Neuronal stem cell (in vitro differentiated cells): ENCODE measurements at regions not wholly inside any gene's neighbourhood (a gene's known extent, or its start where the extent isn't known, plus 50 kb on each side); places are given as distances from the start of the nearest gene placed in this dataset.
"Not testable (repeated sequence)": the region's sequence is repeated elsewhere in the genome, so short reads cannot be mapped to it uniquely, and the experiment has no call there.

ENCODE experiments used
- DNase-seq: peaks from one replicate; pipeline ENCODE4 v3.0.0-alpha.2; 2013; ENCODE audit warnings: low spot score
- H2AFZ ChIP-seq: one replicate; pipeline ENCODE4 v1.6.1; 2013; ENCODE audit warnings: mild to moderate bottlenecking, low read length, inconsistent platforms
- H2AK5ac ChIP-seq: 2 replicates; pipeline ENCODE4 v1.6.1; 2013; ENCODE audit warnings: low read depth, mild to moderate bottlenecking, inconsistent platforms, low read length, moderate library complexity, mixed read lengths
- H2BK120ac ChIP-seq: 2 replicates; pipeline ENCODE4 v1.6.1; 2013; ENCODE audit warnings: low read depth, mild to moderate bottlenecking, inconsistent platforms, low read length, moderate library complexity, mixed read lengths
- H2BK12ac ChIP-seq: one replicate; pipeline ENCODE4 v1.6.1; 2013; ENCODE audit warnings: low read length, inconsistent platforms
- H2BK15ac ChIP-seq: 2 replicates; pipeline ENCODE4 v1.6.1; 2013; ENCODE audit warnings: mild to moderate bottlenecking, low read length, inconsistent platforms, mixed read lengths
- H2BK5ac ChIP-seq: one replicate; pipeline ENCODE4 v1.6.1; 2013; ENCODE audit warnings: inconsistent platforms, mild to moderate bottlenecking, low read length, moderate library complexity
- H3K14ac ChIP-seq: one replicate; pipeline ENCODE4 v1.6.1; 2013; ENCODE audit warnings: low read length, inconsistent platforms
- H3K18ac ChIP-seq: 2 replicates; pipeline ENCODE4 v1.6.1; 2013; ENCODE audit warnings: low read length, inconsistent platforms
- H3K23ac ChIP-seq: 2 replicates; pipeline ENCODE4 v1.6.1; 2013; ENCODE audit warnings: low read depth, mild to moderate bottlenecking, mixed read lengths, low read length, inconsistent platforms; ENCODE audit not compliant: poor library complexity
- H3K27ac ChIP-seq: replicated peaks from 3 replicates; pipeline ENCODE4 v1.5.1; 2013; ENCODE audit warnings: low read length, inconsistent platforms
- H3K27me3 ChIP-seq, 3 experiments: 2 replicates each; pipeline ENCODE4 v1.6.1; 2013; ENCODE audit warnings: low read length in 3 of 3, mild to moderate bottlenecking in 2 of 3, inconsistent platforms in 1 of 3, low read depth in 1 of 3, mixed read lengths in 1 of 3, moderate library complexity in 1 of 3; ENCODE audit not compliant: control insufficient read depth in 3 of 3, insufficient read depth in 3 of 3
- H3K36me3 ChIP-seq, 2 donors: replicated peaks in 1 of 2; 2 replicates each; pipeline ENCODE4 v1.6.1; 2013; ENCODE audit warnings: low read length in 2 of 2; ENCODE audit not compliant: control insufficient read depth in 2 of 2, insufficient read depth in 2 of 2
- H3K4ac ChIP-seq: 2 replicates; pipeline ENCODE4 v1.6.1; 2013; ENCODE audit warnings: inconsistent platforms, mild to moderate bottlenecking, low read length, moderate library complexity
- H3K4me1 ChIP-seq, 2 donors: 1 replicate in 1 of 2; 2 replicates in 1 of 2; pipeline ENCODE4 v1.6.1; 2013; ENCODE audit warnings: low read length in 2 of 2, low read depth in 1 of 2; ENCODE audit not compliant: control insufficient read depth in 2 of 2, insufficient read depth in 1 of 2
- H3K4me2 ChIP-seq: one replicate; pipeline ENCODE4 v1.6.1; 2013; ENCODE audit warnings: mild to moderate bottlenecking, low read length, inconsistent platforms; ENCODE audit not compliant: insufficient read depth, poor library complexity, severe bottlenecking
- H3K4me3 ChIP-seq, 2 donors: 2 replicates each; pipeline ENCODE4 v1.5.1; 2013; ENCODE audit warnings: low read length in 2 of 2, mild to moderate bottlenecking in 2 of 2, inconsistent platforms in 1 of 2, moderate library complexity in 1 of 2
- H3K79me1 ChIP-seq: one replicate; pipeline ENCODE4 v1.6.1; 2013; ENCODE audit warnings: low read depth, mild to moderate bottlenecking, inconsistent platforms, low read length, moderate library complexity
- H3K9ac ChIP-seq: one replicate; pipeline ENCODE4 v1.6.1; 2013; ENCODE audit warnings: mild to moderate bottlenecking, low read depth, low read length, inconsistent platforms; ENCODE audit not compliant: poor library complexity
- H3K9me3 ChIP-seq, 2 donors: replicated peaks in 1 of 2; 2 replicates each; pipeline versions ENCODE3 to v1.6.1; 2013; ENCODE audit warnings: low read length in 2 of 2, mild to moderate bottlenecking in 2 of 2, inconsistent platforms in 1 of 2, low read depth in 1 of 2, mixed read lengths in 1 of 2, moderate library complexity in 1 of 2; ENCODE audit not compliant: control insufficient read depth in 2 of 2, insufficient read depth in 1 of 2
- H4K8ac ChIP-seq: one replicate; pipeline ENCODE4 v1.6.1; 2013; ENCODE audit warnings: low read depth, mild to moderate bottlenecking, inconsistent platforms, low read length, moderate library complexity
- H4K91ac ChIP-seq: one replicate; pipeline ENCODE4 v1.6.1; 2013; ENCODE audit warnings: low read length, low read depth, mild to moderate bottlenecking, inconsistent platforms; ENCODE audit not compliant: poor library complexity
- WGBS, 2 donors: extraction: QIAGEN DNeasy Blood & Tissue Kit; methylation state at CpG; one replicate each; pipeline ENCODE4 v1.1.7; 2013; ENCODE audit warnings: missing lambda C conversion rate in 2 of 2, mixed read lengths in 1 of 2; ENCODE audit not compliant: insufficient read length in 2 of 2, insufficient replicate concordance in 1 of 2; ENCODE audit errors: extremely low coverage in 2 of 2; 5-methylcytosine and 5-hydroxymethylcytosine counted together

GRCh38 chr12:131631889-131632651 is 78.8 kb upstream of the SFSWAP start:
- not testable (repeated sequence) for H3K9me3 ChIP-seq, H3K4ac ChIP-seq, H3K27ac ChIP-seq, H2AFZ ChIP-seq, H3K23ac ChIP-seq, DNase-seq, H2BK15ac ChIP-seq, H3K79me1 ChIP-seq, H4K91ac ChIP-seq, H3K18ac ChIP-seq, H2AK5ac ChIP-seq, H3K36me3 ChIP-seq, H3K9ac ChIP-seq, H2BK12ac ChIP-seq, H3K4me1 ChIP-seq, H3K27me3 ChIP-seq, H4K8ac ChIP-seq, H2BK120ac ChIP-seq, H3K4me3 ChIP-seq, H3K14ac ChIP-seq, H2BK5ac ChIP-seq, H3K4me2 ChIP-seq
- no CpG with 5 or more reads among the region's 23 CpGs for WGBS, 2 donors

- not testable (repeated sequence) for H3K4me1 ChIP-seq, H3K4ac ChIP-seq, H4K91ac ChIP-seq, H3K23ac ChIP-seq, H2BK15ac ChIP-seq, H2BK5ac ChIP-seq, H2AFZ ChIP-seq, H2AK5ac ChIP-seq, H4K8ac ChIP-seq, H3K9ac ChIP-seq, H3K9me3 ChIP-seq, H3K14ac ChIP-seq, H3K18ac ChIP-seq, H2BK120ac ChIP-seq, DNase-seq, H3K4me2 ChIP-seq, H3K27ac ChIP-seq, H2BK12ac ChIP-seq, H3K36me3 ChIP-seq, H3K4me3 ChIP-seq, H3K27me3 ChIP-seq, H3K79me1 ChIP-seq
- WGBS, 2 donors, result no CpG with 5 or more reads among the region's 5 CpGs
Measured at GRCh38 chr12:131632652-131633023, 78.3 kb upstream of the SFSWAP start.

GRCh38 chr12:131633610-131634009 is 77.3 kb upstream of the SFSWAP start:
- H3K36me3 ChIP-seq, result not testable (repeated sequence)
- WGBS, 2 donors, result no CpG with 5 or more reads among the region's 9 CpGs

DNA sequence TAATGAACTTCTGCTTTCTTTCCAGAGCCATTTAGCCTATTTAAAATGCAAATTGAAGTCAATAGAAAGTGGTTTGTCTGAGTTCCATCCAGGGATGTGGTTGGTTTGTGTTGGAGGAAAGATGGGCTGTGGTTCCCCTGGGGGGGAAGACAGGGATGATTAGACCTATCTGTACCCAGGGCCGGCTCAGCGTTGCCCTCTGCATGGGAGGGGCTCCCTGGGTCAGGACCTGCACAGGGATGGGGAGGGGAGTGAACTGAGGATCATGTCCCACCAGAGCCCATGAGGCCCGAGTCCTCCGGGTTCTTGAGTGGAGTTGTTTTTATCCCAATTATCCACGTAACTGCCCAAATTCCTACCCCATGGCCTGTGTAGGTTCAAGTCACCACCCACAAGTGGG is 76.9 kb upstream of the SFSWAP start:
- peaks cover 0 to 5% (median 0%) of the 10 kb centered on the region in 3 experiments for H3K27me3 ChIP-seq
- no peaks in the 10 kb centered on the region for H3K79me1 ChIP-seq
- H3K36me3 ChIP-seq, result no peaks in the 10 kb centered on the region
- no peak overlapping the region for H3K27ac ChIP-seq
- DNase-seq, result no peak
- H2BK12ac ChIP-seq, result no peak overlapping the region
- no peak overlapping the region for H3K9ac ChIP-seq
- no peak overlapping the region for H4K8ac ChIP-seq
- no peak overlapping the region for H3K4me2 ChIP-seq
- H3K23ac ChIP-seq, result no peak overlapping the region
- no peak overlapping the region for H3K14ac ChIP-seq
- no peak overlapping the region for H3K4me3 ChIP-seq
- no peak overlapping the region for H2AK5ac ChIP-seq
- no peak overlapping the region for H2BK5ac ChIP-seq
- no peak overlapping the region for H3K18ac ChIP-seq
- H4K91ac ChIP-seq, result no peak overlapping the region
- H2AFZ ChIP-seq, result no peak overlapping the region
- H3K4me1 ChIP-seq, result peaks cover 0 to 2% of the 10 kb centered on the region in 2 donors
- H2BK120ac ChIP-seq, result no peak overlapping the region
- no peak overlapping the region for H3K4ac ChIP-seq
- H2BK15ac ChIP-seq, result no peak overlapping the region
- H3K9me3 ChIP-seq, result no peaks in the 10 kb centered on the region
- no CpG with 5 or more reads among the region's 5 CpGs for WGBS, 2 donors

More at GRCh38 chr12:131633610-131634009, 77.3 kb upstream of the SFSWAP start:
- H3K27me3 ChIP-seq, H2BK12ac ChIP-seq, H4K91ac ChIP-seq, H4K8ac ChIP-seq, H3K9me3 ChIP-seq, H3K4me3 ChIP-seq, H2BK5ac ChIP-seq, H3K18ac ChIP-seq, H3K4me2 ChIP-seq, H2AK5ac ChIP-seq, H2AFZ ChIP-seq, H2BK120ac ChIP-seq, H3K27ac ChIP-seq, DNase-seq, H2BK15ac ChIP-seq, H3K4ac ChIP-seq, H3K14ac ChIP-seq, H3K9ac ChIP-seq, H3K4me1 ChIP-seq, H3K23ac ChIP-seq, H3K79me1 ChIP-seq: not testable (repeated sequence)
